ENCODE measurements at regions not wholly inside any gene's neighbourhood (a gene's known extent, or its start where the extent isn't known, plus 50 kb on each side); places are given as distances from the start of the nearest gene placed in this dataset.

DNA sequence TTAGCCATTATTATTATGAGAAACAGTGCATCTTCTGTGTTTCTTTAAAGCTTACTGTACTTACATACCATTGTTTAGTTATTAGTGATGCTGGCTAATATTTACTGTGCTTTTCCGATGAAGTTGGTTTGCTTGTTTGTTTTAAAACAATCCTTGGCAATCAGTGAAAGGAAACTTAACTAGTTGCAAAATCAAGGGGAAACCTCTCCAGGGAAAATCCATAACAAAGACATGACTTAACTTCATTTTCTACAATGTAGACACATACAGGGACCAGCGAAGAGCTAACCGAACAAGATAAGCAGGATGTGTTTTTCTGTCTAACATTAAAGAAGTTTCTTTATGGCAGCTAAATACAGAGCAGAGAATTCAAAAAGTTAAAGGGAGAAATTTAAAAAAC, 102.5 kb upstream of the PARP11 start:
- TF ChIP-seq, protein P1, sequence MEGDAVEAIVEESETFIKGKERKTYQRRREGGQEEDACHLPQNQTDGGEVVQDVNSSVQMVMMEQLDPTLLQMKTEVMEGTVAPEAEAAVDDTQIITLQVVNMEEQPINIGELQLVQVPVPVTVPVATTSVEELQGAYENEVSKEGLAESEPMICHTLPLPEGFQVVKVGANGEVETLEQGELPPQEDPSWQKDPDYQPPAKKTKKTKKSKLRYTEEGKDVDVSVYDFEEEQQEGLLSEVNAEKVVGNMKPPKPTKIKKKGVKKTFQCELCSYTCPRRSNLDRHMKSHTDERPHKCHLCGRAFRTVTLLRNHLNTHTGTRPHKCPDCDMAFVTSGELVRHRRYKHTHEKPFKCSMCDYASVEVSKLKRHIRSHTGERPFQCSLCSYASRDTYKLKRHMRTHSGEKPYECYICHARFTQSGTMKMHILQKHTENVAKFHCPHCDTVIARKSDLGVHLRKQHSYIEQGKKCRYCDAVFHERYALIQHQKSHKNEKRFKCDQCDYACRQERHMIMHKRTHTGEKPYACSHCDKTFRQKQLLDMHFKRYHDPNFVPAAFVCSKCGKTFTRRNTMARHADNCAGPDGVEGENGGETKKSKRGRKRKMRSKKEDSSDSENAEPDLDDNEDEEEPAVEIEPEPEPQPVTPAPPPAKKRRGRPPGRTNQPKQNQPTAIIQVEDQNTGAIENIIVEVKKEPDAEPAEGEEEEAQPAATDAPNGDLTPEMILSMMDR (IDR thresholded peaks at IDR 0.05): no peak
- TF ChIP-seq EZH2 (IDR thresholded peaks at IDR 0.05; ENCODE audit: borderline replicate concordance, insufficient read depth, low read depth, low read length, poor library complexity, severe bottlenecking): no peak
